ENCODE measurements at regions not wholly inside any gene's neighbourhood (a gene's known extent, or its start where the extent isn't known, plus 50 kb on each side); places are given as distances from the start of the nearest gene placed in this dataset.

DNA sequence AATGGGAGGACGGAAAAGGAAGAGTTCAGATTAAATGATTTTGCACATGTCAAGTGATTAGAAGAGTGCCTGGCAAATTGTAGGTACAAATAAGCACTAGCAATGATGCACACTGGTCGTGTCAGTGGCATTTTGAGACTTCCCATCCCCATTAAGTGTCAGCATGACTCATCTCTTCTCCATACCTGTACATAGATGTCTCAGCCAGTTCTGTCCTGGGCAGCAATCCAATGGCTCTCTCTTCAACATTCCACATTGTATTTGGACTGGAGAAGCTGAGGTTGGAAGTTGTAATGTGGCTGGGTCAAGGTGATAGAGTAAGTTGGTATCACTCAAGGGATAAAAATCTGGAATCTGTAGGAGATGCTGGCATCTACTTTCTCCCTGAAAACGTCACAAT, 742.7 kb downstream of the VRK1 start:
- DNase-seq: no peak

DNA sequence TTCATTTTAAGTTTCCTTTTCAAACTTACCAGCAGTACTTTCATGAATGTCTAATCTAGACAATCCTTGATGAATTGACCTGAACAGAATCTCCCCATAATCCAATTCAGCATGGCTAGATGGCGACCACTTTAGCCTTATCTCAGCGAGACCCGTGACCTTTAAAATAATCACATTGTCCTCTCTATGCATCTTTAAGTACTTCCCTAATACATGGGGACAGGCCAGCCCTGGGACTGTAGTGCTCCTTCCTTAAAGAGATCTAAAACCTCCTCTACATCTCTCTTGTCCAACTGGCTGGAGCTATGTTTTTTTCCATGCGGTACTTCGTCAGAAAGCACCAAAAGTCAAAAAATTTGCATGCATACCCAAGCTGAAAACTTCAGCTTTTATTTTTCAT, 746.0 kb downstream of the VRK1 start:
- DNase-seq: no peak

DNA sequence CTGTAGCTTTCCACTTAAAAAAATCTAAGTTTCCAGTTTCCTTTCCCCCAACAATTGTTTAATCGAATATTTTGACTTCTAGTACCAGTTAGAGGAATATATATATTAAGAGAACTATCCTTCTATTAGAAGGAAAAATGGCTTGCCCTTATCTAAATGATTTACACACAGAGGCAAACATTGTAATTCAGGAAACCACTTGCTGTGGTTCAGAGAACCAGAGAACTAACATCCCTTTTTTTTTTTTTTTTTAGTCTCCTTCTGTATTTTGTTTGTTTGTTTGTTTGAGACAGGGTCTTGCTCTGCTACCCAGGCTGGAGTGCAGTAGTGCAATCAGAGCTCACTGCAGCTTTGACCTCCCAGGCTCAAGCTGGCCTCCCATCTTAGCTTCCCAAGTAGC, 746.6 kb downstream of the VRK1 start:
- no peak for DNase-seq

- no peak for DNase-seq
Observed at GRCh38 chr14:97544571-97544970, 747.4 kb downstream of the VRK1 start.

DNA sequence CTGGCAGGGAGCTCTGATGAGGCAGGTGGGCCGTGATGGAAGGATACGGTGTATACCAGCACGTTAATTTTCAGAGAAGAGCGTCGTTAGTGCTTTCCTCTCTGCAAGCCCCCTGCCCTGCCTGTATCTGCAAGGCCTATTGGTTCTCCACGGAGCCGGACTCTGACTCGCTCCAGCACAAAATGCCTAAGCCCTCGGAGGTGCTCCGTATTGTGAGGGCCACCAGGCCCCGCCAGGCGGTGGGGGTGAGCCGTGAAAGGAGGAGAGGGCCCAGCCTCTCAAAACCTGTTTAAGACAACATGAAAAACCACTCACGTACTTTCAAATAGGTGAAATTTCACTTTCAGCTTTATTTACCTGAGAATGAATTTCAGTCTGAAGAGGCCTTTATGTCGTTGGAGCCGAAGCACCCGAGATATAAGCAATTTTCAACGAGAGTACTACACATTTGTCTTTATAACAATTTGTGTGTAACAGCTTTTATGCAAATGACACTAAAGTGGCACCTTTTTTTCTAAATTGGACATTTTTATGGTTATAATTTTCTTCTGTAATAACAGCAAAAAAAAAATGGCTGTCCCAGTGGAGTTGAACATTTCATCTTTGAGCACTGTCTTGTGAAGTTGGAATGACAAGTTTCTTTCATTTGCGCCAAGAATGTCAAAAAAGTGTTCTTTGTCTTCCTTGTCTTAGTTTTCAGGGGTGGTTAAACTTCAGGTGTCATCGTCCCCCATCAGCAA, 749.5 kb downstream of the VRK1 start:
- DNase-seq: no peak

DNA sequence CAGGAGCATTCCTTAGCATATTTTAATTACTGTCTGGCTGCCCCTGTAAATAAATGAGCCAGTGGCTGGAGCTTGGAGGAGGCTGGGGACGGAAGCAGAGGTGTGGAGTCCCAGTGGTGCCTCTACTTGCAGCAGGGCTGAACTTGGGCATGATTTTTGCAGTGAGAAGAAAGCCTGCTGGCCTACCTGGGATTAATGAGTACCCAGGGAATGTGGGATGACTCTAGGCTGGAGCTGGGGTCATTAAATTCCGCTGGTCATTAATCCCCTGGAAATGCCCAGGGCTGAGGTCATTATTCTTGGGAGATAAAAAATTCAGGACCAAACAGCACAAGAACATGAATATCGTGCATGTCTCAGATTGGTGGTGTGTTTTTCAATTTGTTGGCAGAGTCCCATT, 753.3 kb downstream of the VRK1 start:
- DNase-seq: no peak

DNA sequence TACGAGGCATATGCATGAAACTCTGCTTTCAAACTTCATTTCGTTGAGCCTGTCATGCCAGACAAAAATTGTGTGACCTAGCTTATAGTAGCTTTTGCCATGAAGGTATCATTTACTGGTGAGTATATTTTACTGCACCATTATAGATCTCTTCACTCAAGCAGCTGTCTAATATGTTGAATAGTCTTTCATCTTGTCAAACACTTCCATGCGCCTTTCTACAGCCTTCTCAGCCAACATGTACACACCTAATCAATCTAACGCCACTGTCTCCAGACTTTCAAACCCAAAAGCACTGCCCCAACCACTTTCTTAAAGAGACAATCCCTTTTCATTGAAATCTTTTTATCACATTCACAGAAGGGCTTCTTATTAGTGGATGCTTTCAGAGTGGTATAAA, 757.4 kb downstream of the VRK1 start:
- DNase-seq: no peak

- DNase-seq: no peak
Observed at GRCh38 chr14:97564334-97564733, 767.2 kb downstream of the VRK1 start.

GRCh38 chr14:97571201-97571600, 774.0 kb downstream of the VRK1 start:
- DNase-seq: no peak

DNA sequence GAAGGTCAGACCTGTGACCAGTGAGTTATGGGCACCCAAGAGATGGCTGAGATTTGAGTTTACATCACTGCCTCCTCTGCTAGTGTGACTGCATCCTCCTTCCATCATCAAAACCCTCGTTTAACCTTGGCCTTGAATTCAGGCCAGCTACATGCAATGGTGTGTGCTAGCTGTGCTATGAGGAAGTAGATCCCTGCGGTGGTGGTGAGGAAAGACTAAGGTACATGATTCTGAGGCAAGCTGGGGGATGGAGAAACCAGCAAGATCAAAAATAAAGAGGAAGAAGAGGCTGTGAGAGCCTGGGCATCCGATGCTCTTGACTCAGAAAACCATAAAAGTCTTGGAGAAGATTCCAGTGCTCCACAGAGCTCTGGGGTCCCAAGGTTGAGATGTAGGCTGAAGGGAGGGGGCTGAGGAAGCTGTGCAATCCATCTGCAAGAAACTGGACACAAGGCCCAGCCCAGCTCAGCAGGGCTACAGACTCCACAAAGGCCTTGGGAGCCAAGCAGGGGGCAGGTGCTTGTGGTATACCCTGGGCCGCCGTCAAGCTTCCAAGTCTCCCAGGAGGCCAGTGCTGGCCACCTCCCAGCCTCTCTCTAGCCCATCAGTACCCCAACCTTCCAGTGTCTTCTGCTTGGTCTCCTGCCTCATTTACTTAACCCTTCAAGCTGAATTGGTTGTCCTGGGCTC, 774.8 kb downstream of the VRK1 start:
- no peak for DNase-seq

GRCh38 chr14:97572583-97573458, 775.6 kb downstream of the VRK1 start:
- no peak for DNase-seq

- DNase-seq: no peak
Observed at GRCh38 chr14:97575677-97576076, 778.5 kb downstream of the VRK1 start.

GRCh38 chr14:97578982-97579548, 781.9 kb downstream of the VRK1 start:
- DNase-seq: no peak

- DNase-seq: no peak
Observed at GRCh38 chr14:97581016-97581415, 783.8 kb downstream of the VRK1 start.

DNA sequence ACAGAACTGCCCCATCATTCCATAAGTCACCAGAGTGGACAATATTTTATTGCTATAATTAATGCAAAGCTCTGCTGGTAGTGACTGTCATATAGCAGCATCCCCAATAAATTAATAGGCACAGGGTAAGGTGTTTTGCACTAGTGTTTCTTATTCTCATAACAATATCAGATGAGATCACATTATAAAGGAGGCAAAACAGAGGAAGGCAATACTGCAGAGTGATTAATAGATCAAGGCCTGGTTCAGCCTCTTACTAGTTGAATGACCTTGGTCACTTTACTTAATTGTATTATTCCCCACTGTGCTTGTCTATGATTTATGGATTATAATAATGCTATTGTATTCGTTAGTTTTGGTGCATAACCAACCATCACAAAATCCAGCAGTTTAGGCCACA, 784.8 kb downstream of the VRK1 start:
- no peak for DNase-seq

DNA sequence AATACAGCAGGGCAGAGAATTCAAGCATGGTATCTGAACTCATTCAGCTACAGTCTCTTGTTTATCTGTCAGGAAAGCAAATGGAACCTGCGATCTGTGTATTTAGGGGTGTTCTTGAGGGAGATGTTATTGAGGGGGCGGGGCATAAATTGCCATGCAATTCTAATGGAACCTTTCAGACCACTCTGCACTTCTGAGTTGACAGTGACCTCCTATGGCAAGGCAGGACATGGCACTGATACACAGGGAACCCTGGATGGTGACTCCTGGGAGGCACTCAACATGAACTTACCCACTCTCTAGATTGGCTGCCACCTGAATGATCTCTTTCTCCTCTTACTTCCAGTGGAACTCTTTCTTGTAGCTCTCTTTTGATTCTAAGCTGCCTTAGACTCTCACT, 787.3 kb downstream of the VRK1 start:
- no peak for DNase-seq

DNA sequence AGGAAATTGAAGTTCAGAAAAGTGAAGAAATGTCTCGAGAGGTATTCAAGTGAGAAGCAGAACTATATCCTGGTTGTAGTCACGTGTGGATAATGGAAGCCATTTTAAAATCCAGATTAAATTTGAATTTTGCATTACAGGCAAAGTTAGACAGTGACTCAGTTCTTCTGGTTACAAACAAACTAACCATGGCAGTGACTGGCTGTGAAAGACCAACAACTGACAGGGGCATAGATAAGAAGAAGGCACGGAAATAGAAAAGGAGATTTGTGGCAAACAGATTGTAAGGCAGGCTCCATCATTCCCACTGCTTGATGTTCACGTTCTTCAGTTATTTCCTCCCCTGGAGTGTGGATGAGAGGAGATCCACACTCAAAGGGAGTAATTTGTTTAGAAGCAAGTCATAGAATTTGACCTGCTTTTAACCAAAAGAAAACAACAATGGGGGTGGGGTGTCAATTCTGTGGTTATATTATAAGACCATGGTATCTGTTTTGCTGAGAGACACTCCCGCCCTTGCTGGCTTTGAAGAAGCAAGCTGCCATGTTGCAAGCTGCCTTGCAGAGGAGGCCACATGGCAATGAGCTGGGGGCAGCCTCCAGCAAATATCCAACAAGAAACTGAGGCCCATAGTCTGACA, 795.3 kb downstream of the VRK1 start:
- no peak for DNase-seq

DNA sequence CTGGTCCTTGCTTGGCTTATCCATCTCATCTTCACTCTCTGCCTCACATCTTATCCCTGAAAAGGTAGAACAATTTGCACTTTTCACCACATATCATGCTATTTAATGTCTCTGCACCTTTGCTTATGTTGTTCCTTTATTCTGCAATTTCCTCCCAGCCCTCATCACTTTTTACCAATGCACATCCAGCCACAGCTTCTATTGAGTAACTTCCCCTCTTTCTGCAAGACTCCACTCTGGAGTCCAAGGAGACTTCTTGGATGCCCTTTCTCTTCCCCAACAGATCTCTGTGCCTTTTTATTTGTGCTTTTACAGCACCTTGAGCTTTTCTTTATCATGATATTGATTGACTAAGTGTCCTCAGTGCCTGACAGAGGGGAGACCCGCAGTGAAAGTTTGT, 797.1 kb downstream of the VRK1 start:
- DNase-seq: no peak

GRCh38 chr14:97602438-97603117, 805.4 kb downstream of the VRK1 start:
- no peak for DNase-seq

GRCh38 chr14:97603201-97603600, 806.0 kb downstream of the VRK1 start:
- no peak for DNase-seq

DNA sequence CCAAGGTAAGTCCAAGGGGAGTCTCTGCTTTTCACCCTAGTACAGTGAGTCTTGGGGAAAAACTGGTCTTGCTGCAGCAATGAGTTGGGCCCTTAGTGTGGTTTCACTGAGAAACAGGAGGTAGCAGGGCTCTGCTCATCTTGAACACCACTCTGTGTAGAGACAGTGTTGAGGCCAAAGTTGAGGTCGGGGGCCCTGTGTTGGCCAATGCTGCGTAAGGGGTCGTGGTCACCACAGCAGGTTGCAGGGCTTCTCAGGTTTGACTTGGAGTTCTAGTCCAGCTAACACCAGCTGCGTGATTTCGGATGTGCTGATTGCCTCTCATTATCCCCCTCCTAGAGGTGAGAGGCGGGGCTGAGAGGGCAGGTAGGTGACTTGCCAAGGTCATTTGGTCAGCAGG, 807.5 kb downstream of the VRK1 start:
- DNase-seq: no peak

DNA sequence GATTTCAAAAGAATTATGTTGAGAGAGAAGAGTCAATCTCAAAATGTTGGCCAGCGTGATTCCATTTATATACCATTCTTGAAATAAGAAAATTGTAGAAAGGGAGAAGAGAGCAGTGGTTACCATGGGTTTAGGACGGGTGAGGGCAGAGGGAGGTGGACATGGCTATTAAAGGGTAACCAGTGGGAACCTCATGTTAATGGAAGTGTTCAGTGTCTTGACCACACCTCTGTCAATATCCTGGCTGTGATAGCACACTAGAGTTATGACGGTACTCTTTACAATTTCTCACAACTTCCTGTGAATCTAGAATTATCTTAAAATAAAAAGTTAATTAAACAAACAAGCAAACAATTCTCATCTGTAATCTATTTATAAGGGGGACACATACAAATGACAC, 821.2 kb downstream of the VRK1 start:
- DNase-seq: no peak
